Ovary (tissue), 3 donors: ENCODE measurements at regions not wholly inside any gene's neighbourhood (a gene's known extent, or its start where the extent isn't known, plus 50 kb on each side); places are given as distances from the start of the nearest gene placed in this dataset.

Experiments used
- CTCF ChIP-seq, 3 donors: fragments of 450-650 bp in 2 of 3; fragments of 200-600 bp in 1 of 3; IDR thresholded peaks; one replicate each; pipeline versions ENCODE4 v1.5.1 to v1.8.0; 2016 to 2022; ENCODE audit warnings: antibody characterized with exemption in 3 of 3, mild to moderate bottlenecking in 1 of 3
- EP300 ChIP-seq: sonication (generic); formaldehyde crosslinking; IDR thresholded peaks from one replicate; pipeline ENCODE4 v1.6.1; 2017; ENCODE audit warnings: antibody characterized with exemption
- POLR2A ChIP-seq: fragments of 450-650 bp; IDR thresholded peaks from one replicate; pipeline ENCODE4 v1.6.1; 2017; ENCODE audit warnings: antibody characterized with exemption, mild to moderate bottlenecking, moderate library complexity
- donor health status: DM: no; HTN: no; CAD: no.

- TF ChIP-seq EP300 (no peak), CTCF (IDR thresholded peaks at IDR 0.05) (no peak), POLR2A (no peak)
Measured at GRCh38 chr13:103306163-103306562, 239.9 kb upstream of the SLC10A2 start.
